AG09309 (cell line): ENCODE measurements at regions not wholly inside any gene's neighbourhood (a gene's known extent, or its start where the extent isn't known, plus 50 kb on each side); places are given as distances from the start of the nearest gene placed in this dataset.
A peak's percentile ranks its signal among the peaks of the same experiment; 100 is the strongest.

ENCODE experiments used
- DNase-seq: peaks from one replicate; pipeline ENCODE4 v3.0.0-alpha.2; 2010; ENCODE audit warnings: low read depth
- H3K4me3 ChIP-seq: 2 replicates; pipeline ENCODE4 v1.5.1; 2011; ENCODE audit warnings: mild to moderate bottlenecking, low read depth, low read length, moderate library complexity; ENCODE audit not compliant: control insufficient read depth
- CTCF ChIP-seq: IDR thresholded peaks from 2 replicates; pipeline ENCODE4 v1.5.1; 2011; ENCODE audit warnings: mild to moderate bottlenecking, low read depth, low read length, inconsistent platforms; ENCODE audit not compliant: insufficient read depth, control insufficient read depth; ENCODE audit errors: missing control alignments

GRCh38 chr13:84574851-84575250, 692.6 kb upstream of the SLITRK1 start:
- TF ChIP-seq CTCF = peak; percentile 45
- no peak overlapping the region for H3K4me3 ChIP-seq
- peak; percentile 11 for DNase-seq

GRCh38 chr13:84571264-84571663, 689.0 kb upstream of the SLITRK1 start:
- TF ChIP-seq CTCF = no peak
- DNase-seq = no peak
- no peak overlapping the region for H3K4me3 ChIP-seq

- no peak for TF ChIP-seq CTCF
- H3K4me3 ChIP-seq = no peak overlapping the region
- no peak for DNase-seq
These were observed 688.6 kb upstream of the SLITRK1 start for GRCh38 chr13:84570831-84571230.

- no peak overlapping the region for H3K4me3 ChIP-seq
- TF ChIP-seq CTCF = no peak
These were observed 687.1 kb upstream of the SLITRK1 start for GRCh38 chr13:84569366-84569765.

GRCh38 chr13:84567848-84568247, 685.6 kb upstream of the SLITRK1 start:
- H3K4me3 ChIP-seq = no peak overlapping the region
- DNase-seq = no peak
- no peak for TF ChIP-seq CTCF

More at GRCh38 chr13:84569366-84569765, 687.1 kb upstream of the SLITRK1 start:
- DNase-seq = no peak

- H3K4me3 ChIP-seq = no peak overlapping the region
- TF ChIP-seq CTCF = no peak
- no peak for DNase-seq
These were observed 684.5 kb upstream of the SLITRK1 start for GRCh38 chr13:84566780-84567179.

- TF ChIP-seq CTCF = no peak
- no peak for DNase-seq
- H3K4me3 ChIP-seq = no peak overlapping the region
These were observed 681.3 kb upstream of the SLITRK1 start for GRCh38 chr13:84563611-84564010.
